HepG2 (cell line): ENCODE measurements at regions not wholly inside any gene's neighbourhood (a gene's known extent, or its start where the extent isn't known, plus 50 kb on each side); places are given as distances from the start of the nearest gene placed in this dataset.

Source experiments
- ATAC-seq: fragments of 200-7000 bp; cut with Tn5 transposase; 3 replicates; pipeline ENCODE4 v1.9.1; 2020; ENCODE audit warnings: mild to moderate bottlenecking, moderate library complexity
- BruUV-seq: library from RNA; stranded (reverse); fragments of 400-500 nt; replicated peaks from 2 replicates; lab custom pipeline; 2021; lab: Mats Ljungman, UMichigan
- CTCF ChIA-PET: fragments of 300-600 bp; formaldehyde crosslinking; extraction: SDS; loops from one replicate; lab custom pipeline; 2021; ENCODE audit warnings: low total read pairs, inconsistent platforms, low intra/inter-chr PET ratio; lab: Yijun Ruan, JAX
- POLR2A ChIA-PET: fragments of 350-600 bp; sonication (Branson Sonifier 250); formaldehyde crosslinking; loops from one replicate; lab custom pipeline; 2020; ENCODE audit warnings: antibody characterized with exemption, inconsistent platforms; lab: Yijun Ruan, JAX
- DNase-seq: peaks from one replicate; pipeline ENCODE4 v3.0.0-alpha.2; 2015; ENCODE audit warnings: low spot score
- FAIRE-seq: peaks from 3 replicates; lab custom pipeline; 2011; peaks lifted over from hg19 to GRCh38; lab: Jason Lieb, UNC
- H2AFZ ChIP-seq: one replicate; pipeline ENCODE4 v1.6.1; 2011; ENCODE audit warnings: low read length, inconsistent platforms
- H3K27ac ChIP-seq: fragments of 300-600 bp; 3 replicates; pipeline ENCODE4 v1.8.0; 2011; ENCODE audit warnings: mixed run types, mild to moderate bottlenecking, mixed read lengths, low read length, inconsistent platforms; ENCODE audit not compliant: insufficient read depth; ENCODE audit errors: extremely low read length
- H3K27me3 ChIP-seq, 2 experiments: fragments of 200-600 bp in 1 of 2; 2 replicates in 1 of 2; 3 replicates in 1 of 2; pipeline versions ENCODE4 v1.6.0 to v1.8.0; 2011; ENCODE audit warnings: low read length in 2 of 2, mild to moderate bottlenecking in 2 of 2, moderate library complexity in 2 of 2, inconsistent platforms in 1 of 2; ENCODE audit not compliant: insufficient read depth in 2 of 2, control insufficient read depth in 1 of 2
- H3K36me3 ChIP-seq, 2 experiments: fragments of 200-600 bp in 1 of 2; replicated peaks in 1 of 2; 2 replicates in 1 of 2; 3 replicates in 1 of 2; pipeline versions ENCODE4 v1.5.1 to v1.8.0; 2011; ENCODE audit warnings: low read length in 2 of 2, inconsistent platforms in 1 of 2; ENCODE audit not compliant: insufficient read depth in 2 of 2, control insufficient read depth in 1 of 2
- H3K4me1 ChIP-seq: 2 replicates; pipeline ENCODE4 v1.5.1; 2012; ENCODE audit warnings: low read length, inconsistent platforms; ENCODE audit not compliant: insufficient read depth
- H3K4me2 ChIP-seq: 2 replicates; pipeline ENCODE4 v1.6.0; 2011; ENCODE audit warnings: low read depth, low read length, inconsistent platforms
- H3K4me3 ChIP-seq, 3 experiments: fragments of 200-600 bp in 1 of 3; sonication (generic), shearing (Covaris generic) in 1 of 3; replicated peaks in 1 of 3; 2 replicates each; pipeline ENCODE4 v1.5.1; 2011 to 2016; ENCODE audit warnings: low read length in 3 of 3, inconsistent platforms in 2 of 3, low read depth in 2 of 3, mild to moderate bottlenecking in 2 of 3, control low read depth in 1 of 3, mixed read lengths in 1 of 3; ENCODE audit not compliant: insufficient read depth in 1 of 3
- H3K79me2 ChIP-seq: one replicate; pipeline ENCODE4 v1.6.1; 2011; ENCODE audit warnings: low read length, inconsistent platforms; ENCODE audit not compliant: insufficient read depth
- H3K9ac ChIP-seq: 2 replicates; pipeline ENCODE4 v1.6.0; 2011; ENCODE audit warnings: mild to moderate bottlenecking, low read depth, low read length, inconsistent platforms; ENCODE audit not compliant: insufficient read depth
- H3K9me3 ChIP-seq: 2 replicates; pipeline ENCODE4 v1.5.1; 2012; ENCODE audit warnings: mild to moderate bottlenecking, low read length
- H4K20me1 ChIP-seq: 2 replicates; pipeline ENCODE4 v1.6.0; 2011; ENCODE audit warnings: inconsistent platforms, mild to moderate bottlenecking, low read length, moderate library complexity; ENCODE audit not compliant: insufficient read depth
- AKNA ChIP-seq: sonication (generic); formaldehyde crosslinking; IDR thresholded peaks from 2 replicates; pipeline ENCODE4 v1.4.0; 2020; ENCODE audit warnings: missing genetic modification reagents, borderline replicate concordance
- ARNTL ChIP-seq: sonication (generic); formaldehyde crosslinking; IDR thresholded peaks from 2 replicates; pipeline ENCODE4 v1.4.0; 2020; ENCODE audit warnings: mild to moderate bottlenecking, missing genetic modification reagents
- MAFK ChIP-seq, 2 experiments: IDR thresholded peaks in 1 of 2; conservative IDR thresholded peaks in 1 of 2; 2 replicates each; pipeline ENCODE4 v1.6.1; 2011; ENCODE audit warnings: improper control_type of control experiment in 2 of 2, low read length in 2 of 2
- WGBS: methylation state at CpG from one replicate; pipeline ENCODE4 v1.1.6; 2017; ENCODE audit warnings: low lambda C conversion rate; 5-methylcytosine and 5-hydroxymethylcytosine counted together
- in situ Hi-C: cut with HindIII; loops from 2 replicates; pipeline ENCODE4 v1.10.0; 2017; ENCODE audit warnings: low pct_unique_long_range_greater_than_20kb; ENCODE audit not compliant: extremely low pct_ligation_motif_present
- intact Hi-C: fragments of 100-400 bp; cut with micrococcal nuclease; formaldehyde crosslinking; loops from one replicate; pipeline ENCODE4 v1.10.0; 2022; ENCODE audit not compliant: unreplicated experiment

GRCh38 chr3:56954125-56954524 is 106.3 kb upstream of the SPATA12 start (continued):
- TF ChIP-seq AKNA (CRISPR knock-in tag) = no peak

- H3K27me3 ChIP-seq = no peaks in the 10 kb centered on the region
- POLR2A ChIA-PET = no interaction called here
These were observed 107.6 kb upstream of the SPATA12 start for GRCh38 chr3:56952846-56953245.

More at GRCh38 chr3:56952846-56953245, 107.6 kb upstream of the SPATA12 start:
- Histone ChIP-seq H3K4me3 (no peak overlapping the region), H3K4me1 (peaks cover 11% of the 10 kb centered on the region), H3K9ac (no peak overlapping the region), H3K79me2 (no peaks in the 10 kb centered on the region), H3K4me2 (no peak overlapping the region), H3K27ac (no peak overlapping the region), H3K36me3 (no peaks in the 10 kb centered on the region; a peak in 1 of 5 replicates), H2AFZ (no peak overlapping the region), H3K9me3 (no peaks in the 10 kb centered on the region), H4K20me1 (no peaks in the 10 kb centered on the region)
- intact Hi-C loops = no loop called here
- WGBS = 98% methylated on average over 4 of the region's 4 CpGs
- TF ChIP-seq MAFK (conservative IDR thresholded peaks at IDR 0.05 in 1 of 2, IDR thresholded peaks at IDR 0.05 in 1 of 2; ENCODE audit: low read length in 2 of 2) = peak in 1 of 2 experiments; percentile 29; a peak in 2 of 4 replicates
- TF ChIP-seq ARNTL (CRISPR knock-in tag) = no peak
- DNase-seq = no peak
- no peak for ATAC-seq
- in situ Hi-C loops = no loop called here
- FAIRE-seq = no peak
- CTCF ChIA-PET = no interaction called here
- BruUV-seq = no TSS peak
